Activated T-cell treated with anti-CD3 and anti-CD28 coated beads for 48 hours (primary cell): ENCODE measurements at regions not wholly inside any gene's neighbourhood (a gene's known extent, or its start where the extent isn't known, plus 50 kb on each side); places are given as distances from the start of the nearest gene placed in this dataset.

Experiments used
- DNase-seq: peaks from one replicate; pipeline ENCODE4 v3.0.0-alpha.2; 2020; ENCODE audit warnings: low read depth

DNA sequence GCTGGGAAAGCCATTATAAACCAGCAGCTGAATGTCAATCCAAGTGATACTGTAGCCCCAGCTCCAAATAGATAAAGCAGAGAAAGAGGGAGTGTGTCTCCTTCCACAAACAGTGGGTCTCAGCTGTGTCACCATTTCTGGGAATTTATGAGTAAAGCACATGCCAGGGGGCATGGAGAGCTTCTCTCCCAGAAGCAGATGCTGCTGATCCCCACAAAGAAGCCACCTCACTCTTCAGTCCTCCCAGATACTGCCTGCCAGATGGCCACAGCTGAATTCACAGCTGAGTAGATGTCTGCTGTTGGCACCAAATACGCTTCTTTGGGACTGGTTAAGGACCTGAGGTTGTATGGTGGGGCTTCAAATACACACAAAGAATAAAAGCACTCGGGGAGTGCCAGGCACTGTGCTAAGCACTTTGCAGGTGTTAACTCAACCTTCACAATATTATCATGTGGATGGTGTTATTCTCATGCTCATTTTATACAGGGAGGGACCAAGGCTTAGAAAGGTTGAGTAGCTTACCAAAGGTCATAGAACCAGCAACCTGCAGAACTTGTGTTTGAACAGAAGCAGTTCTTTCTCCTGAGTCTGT lies 298.3 kb downstream of the CDH11 start:
- DNase-seq = no peak

DNA sequence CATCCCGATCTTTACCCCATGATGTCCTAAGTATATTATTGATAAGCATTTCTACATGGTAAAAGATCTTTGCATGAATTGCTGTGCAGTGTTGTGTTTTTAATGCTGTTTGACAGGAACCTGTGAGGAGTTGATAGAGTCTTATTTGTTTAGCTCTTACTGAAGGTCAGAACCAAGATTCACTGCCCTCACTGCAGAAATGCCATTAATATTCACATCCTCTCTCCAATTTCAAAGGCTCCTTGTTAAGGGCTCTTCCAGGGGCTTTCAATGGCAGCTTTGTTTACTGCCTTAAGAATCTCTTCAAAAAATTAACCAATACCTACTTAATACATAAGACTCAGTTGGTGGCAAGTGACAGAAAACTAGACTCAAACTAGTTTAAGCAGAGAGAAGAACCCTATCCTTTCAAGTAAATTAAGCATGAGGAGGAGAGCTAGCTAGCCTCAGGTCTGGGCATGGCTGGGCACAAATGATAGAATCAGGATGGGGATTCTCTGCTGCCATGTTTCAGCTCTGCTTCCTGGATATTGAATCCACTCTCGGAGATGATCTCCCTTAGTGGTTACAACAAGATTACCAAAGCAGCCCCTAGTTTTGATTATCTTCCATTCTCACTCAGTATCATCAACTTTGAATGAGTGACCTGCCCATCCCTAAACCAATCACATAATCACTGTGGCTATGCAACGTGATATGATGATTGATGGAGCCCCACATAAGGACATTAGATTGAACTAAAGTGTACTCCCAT lies 311.8 kb downstream of the CDH11 start:
- no peak for DNase-seq

DNA sequence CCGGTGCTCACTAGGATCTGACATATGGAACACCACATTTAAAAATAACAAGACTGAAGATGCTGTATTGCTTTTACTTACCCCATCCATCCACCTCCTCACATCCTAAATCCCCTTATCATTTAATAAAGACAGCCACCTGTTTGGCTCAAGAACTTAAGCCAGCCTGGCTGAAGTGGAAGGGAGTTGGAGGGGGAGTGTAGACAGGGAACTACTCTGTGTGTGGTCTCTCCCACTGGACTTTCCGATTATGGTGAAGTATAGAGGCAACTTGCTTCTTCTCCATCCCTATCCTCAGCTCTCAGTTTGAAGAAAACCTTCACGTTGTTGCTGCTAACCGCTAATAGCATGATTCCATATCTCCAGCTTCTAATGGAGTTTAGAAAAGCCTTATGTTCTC lies 313.4 kb downstream of the CDH11 start:
- DNase-seq = no peak

DNA sequence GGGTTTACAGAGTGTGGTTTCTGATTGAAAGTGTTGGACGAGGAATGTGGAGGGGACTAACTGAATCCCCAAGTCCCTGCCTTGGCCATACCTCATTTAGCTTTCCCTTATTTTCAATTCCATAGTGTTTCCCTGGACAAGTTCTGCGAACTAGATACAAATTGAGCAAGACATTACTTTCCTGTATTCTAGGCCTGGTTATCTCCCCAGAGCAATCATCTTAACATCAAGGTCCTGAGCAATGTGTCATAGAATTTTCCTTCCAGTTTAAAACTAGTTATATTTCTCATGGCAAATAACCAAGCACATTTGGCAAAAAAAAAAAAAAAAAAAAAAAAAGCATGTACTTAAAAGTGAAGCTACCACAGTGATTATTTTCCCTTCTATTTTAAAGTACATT lies 330.1 kb downstream of the CDH11 start:
- DNase-seq = no peak

DNA sequence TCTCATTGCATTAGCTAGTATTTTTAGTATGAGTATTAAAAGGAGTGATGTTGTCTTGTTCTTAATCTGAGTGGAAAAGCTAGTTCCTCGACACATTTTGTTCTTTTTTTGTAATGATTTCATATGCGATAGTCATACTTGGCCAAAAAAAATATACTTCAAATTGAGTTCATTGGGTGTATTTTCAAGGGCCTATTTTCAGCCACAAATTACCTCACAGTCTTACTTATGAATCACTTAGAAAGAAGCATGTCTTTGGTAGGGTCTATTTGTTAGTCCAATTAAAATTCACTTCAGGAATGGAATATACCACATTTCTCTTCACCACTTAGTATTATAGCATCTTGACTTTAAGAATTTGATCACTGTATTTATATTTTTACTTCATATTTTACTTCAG lies 337.2 kb downstream of the CDH11 start:
- no peak for DNase-seq

DNA sequence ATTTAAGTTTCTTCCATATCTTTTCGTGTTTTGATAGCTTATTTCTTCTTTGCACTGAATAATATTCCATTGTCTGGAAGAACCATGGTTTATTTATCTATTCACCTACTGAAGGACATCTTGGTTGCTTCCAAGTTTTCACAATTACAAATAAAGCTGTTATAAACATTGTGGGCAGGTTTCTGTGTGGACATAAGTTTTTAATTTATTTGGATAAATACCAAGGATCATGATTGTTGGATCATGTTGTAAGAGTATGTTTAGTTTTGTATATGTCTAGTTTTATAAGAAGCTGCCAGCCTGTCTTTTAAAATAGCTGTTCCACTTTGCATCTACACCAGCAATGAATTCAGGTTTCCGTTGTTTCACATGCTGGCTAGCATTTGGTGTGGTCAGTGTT lies 339.4 kb downstream of the CDH11 start:
- DNase-seq = no peak

DNA sequence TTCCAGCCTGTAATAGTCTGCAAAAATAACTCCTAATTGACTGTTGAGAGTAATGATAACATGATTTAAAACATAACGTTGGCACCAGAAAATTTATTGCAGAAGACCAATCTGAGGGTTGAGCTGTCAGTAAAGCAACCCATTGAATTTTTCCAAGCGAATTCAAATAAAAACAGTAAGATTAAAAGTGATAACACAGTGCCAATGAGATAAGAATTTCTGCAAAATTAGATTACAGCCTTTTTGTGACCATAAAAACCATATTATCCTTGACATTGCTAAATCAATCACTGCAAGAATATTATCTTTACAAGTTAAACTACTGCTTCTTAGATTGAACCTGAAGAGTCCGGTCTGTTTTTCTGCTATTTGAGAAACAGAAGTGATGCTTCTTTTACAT lies 341.4 kb downstream of the CDH11 start:
- no peak for DNase-seq

DNA sequence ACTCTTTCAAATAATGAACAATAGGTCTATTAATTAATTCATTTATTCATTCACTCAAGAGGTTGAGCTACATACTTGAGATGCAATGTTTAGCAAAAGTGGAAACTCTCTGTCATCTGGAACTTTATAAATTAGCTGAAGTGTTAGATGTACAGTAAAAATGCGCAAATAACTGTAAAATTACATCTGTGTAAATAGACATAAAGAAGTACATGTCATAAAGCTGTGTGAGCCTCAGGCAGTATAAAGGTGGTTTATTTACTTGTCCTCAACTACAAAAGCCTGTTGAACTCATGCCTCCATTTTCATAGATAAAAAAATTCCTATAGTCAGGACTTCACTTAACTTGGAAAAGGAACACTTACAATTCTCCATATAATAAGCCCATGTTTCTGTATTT lies 343.1 kb downstream of the CDH11 start:
- no peak for DNase-seq

DNA sequence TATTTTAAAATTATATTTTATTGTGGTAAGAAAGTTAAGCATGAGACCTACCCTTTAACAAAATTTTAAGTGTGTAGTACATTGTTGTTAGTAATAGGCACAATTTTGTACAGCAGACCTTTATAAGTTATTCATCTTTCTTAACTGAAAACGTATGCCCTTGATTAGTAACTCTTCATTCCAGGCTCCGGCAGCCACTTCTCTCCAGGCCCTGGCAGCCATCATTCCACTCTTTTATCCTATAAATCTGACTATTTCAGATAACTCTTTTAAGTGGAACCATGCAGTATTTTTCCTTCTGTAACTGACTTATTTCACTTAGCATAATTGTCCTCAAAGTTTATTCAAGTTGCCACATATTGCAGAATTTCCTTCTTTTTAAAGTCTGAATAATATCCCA lies 348.2 kb downstream of the CDH11 start:
- DNase-seq = no peak

DNA sequence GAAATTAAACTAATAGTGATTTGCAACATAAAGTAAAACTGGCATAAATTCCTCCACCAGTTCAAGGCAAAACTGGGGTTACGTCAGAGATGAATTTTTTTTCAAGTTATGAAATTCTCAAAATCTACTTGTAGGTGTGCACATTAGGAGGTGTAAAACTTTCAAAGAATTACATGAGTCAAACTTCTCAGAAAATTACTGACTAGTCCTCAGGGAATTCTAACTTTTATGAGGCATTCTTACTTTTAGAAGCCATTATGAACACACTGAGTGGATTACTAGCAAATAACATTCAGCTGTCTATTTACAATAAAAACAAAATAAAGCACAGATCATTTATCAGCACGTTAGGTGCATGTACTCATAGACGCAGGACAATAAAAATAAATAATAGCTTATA lies 348.7 kb downstream of the CDH11 start:
- no peak for DNase-seq

DNA sequence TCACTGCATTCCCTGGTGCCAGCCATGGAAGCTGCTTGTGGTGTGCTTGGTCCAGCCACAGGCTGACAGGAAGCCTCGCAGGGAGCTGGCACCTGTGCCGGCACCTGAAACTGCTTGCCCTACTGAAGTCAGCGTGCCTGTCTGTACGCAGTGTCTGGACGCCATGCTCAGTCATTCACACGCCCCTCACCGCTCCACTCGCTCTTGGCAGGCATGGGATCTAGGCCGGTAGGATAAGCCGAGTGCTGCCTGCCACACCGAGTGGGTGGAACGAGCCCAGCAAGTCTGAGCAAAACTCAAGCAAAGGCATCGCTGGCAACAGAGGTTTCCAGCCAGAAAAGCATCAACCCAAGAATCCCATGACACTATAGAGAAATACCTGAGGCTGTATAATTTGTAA lies 350.6 kb downstream of the CDH11 start:
- DNase-seq = no peak

DNA sequence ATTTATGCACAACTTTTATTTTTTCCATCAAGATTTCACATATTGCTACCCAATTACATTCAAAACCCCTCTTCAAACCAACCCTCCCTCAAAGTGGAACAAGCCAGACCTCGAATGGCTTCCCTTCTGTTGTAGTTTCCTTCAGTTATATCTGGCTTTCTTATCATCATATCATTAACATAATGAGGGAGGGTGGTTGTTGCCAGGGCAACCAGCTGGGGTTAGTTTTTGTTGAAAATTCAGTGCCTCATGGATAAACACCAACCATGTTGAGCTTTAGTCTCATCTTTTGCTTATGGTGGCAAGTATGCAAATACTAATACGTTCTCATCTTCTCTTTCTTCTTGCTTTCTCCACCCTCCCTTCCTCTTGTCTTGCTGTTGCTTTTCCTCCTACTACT lies 359.7 kb downstream of the CDH11 start:
- no peak for DNase-seq

DNA sequence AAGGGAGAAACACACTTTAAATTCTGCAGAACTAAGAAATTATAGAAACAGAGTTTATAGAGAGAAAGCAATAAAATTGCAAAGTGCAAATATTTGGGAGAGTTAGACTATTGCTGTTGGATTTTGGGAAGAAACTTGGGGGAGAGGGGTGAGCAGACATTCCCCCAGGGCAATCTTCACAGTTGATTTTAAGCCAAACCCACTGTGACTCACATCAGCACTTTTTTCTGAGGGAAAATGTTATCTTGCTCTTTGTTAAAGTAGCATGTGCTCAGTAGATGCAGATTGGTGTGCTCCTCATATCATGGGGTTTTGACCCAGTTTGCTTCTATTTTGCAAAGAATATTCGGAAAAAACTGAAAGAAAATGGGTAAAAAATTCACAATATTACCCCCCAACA lies 367.6 kb downstream of the CDH11 start:
- DNase-seq = no peak

DNA sequence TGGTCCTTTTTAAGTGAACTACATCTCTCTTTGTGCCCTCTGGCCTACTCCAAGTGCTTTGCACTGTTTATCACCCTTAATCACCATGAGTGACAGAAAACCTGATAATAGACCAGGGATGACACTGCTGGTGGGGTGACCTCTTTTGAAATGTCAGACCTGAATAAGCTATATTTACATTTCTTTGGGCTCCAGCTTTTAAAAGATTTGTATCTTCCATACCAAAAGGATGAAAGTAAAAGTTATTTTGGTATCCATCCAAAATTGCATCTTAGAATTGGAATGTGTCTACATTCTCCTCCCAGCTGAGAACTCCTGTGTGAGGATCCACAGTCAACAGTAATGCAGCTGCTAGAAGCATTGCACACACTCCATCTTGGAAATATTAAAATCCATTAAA lies 370.0 kb downstream of the CDH11 start:
- DNase-seq = no peak

DNA sequence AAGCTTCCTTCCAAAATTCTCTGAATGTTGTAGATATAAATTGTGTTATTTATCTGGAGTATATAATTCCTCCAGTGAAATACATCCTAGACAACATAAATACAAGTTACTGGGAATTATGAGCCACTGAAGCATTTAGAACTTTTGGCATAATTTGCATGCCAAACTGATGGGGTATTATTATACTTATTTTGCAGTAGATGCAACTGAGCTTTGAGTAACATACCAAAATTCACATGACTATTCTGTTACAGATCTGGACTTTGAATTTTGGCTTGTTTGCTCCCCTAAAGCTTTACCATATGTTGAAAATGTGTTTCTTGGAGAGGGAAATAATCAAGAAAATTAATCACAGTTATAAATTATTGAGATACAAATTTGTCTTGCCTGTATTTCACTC lies 372.5 kb downstream of the CDH11 start:
- no peak for DNase-seq

DNA sequence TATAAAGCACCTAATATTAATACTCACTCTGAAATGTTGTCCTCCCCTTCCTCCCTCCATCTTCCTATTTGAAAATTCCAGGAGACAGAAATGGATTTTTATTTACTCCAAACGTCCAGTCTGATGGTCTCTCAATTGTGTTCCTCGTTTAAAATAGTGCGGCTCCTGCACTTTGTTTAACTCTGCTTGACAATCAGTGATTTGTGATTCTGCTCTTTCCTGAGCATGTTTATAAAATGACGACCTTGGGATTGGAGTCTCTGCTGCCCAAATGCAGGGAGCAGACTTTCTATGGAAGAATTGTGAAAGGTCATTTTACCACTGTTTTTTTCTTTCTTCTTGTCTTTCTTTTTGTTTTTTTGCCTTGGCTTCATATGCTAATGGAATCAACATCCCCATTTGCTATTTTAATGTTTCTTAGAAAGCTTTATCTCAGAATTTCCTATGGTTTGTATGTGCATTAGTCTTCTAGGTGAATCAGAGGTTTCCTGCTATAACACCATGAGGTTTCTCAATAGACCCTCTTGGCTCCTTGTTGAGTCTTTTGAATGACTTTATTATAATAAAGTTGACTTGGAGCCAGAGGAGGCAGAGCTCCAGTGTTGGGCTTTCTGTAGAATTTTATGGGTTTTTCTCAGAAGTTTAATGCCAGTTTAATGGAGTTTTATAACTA lies 376.5 kb downstream of the CDH11 start:
- DNase-seq = no peak

DNA sequence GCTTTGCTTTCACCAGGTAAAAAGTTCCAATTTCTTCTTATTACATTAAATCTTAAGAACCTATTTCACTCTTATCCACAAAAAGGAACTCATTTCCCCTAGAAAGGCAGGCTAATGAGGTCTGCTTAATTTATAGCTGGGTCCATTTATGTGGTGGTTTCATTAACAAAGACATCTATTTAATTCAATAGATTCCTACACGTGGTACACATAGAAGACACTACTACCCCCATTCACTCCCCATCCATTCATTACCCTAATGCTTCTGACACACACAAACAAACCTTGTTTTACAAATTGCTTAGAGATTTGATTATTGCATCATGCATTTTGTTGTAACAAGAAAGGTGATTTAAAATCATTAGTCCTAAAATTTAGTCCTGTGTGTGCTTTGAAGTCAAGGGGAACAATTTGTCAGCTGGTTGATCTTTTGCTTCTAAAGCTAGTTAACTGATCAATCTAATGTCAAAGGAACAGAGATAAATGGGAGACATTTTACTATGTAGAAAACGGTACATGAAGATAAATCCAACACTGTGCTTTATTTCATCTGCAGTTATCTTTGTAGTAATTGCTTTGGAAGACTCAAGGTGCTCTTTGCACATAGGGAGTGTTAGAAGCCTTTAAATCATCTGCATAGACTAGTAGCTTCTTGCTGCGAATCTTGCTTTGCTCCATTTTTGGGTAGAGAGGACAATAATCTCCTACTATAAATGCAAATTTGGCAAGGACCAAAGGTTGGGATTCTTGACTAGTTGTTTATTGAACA lies 379.2 kb downstream of the CDH11 start:
- DNase-seq = no peak

DNA sequence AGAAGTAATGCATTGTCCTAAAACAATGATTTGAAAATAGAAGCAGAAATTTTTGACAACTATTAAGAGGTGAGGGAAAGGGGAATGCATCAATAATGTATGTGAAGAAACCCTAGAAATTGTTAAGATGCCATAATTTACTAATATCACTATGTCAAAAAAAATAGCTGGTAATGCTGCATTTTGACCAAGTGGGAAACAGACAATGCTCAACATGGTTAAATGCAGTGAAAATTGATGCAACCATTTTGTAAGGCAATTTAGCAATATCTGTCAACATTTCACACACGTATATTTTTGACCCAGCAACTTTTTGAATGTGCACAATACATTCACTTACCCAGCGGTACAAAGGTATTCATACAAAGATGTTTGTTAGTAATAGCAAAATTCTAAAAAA lies 381.6 kb downstream of the CDH11 start:
- DNase-seq = no peak

DNA sequence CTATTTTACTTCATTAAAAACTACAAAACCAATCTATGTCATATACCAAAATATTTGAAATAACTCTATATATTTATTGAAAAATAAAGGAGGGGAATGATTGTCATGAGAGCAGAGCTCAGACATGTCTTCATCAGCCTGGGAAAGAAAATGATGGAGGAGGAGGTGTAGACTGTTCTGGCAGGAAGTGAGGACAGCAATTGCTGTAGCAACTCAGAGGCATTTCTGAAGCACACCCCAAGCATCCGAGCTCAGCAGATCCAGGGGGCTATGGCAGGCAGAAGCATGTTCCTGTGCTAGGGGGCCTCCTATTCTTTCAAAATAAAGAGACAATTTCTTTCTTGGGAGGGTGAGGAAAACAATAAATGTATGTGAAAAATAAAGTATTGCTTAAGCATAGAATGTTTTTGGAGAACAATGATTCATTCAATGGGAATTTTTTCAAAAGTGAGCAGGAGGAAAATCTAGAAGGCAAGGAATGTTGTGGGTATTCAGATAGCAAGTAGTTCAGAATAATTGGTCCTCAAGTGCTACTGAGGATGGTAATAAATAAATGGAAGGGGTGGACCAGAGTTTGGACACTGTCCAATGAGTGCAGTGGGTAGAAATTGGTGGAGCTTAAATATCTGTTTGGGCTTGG lies 383.4 kb downstream of the CDH11 start:
- no peak for DNase-seq

DNA sequence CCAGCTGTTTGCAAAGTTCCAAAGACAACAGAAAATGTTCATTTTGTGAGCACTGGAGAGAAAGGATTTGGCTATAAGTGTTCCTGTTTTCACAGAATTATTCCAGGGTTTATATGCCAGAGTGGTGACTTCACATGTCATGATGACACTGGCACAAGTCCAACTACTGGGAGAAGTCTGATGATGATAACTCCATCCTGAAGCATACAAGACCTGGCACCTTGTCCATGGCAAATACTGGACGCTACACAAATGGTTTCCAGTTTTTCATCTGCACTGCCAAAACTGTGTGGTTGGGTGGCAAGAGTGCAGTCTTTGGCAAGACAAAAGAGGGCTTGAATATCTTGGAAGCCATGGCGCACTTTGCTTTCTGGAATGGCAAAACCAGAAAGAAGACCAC lies 385.0 kb downstream of the CDH11 start:
- DNase-seq = no peak

DNA sequence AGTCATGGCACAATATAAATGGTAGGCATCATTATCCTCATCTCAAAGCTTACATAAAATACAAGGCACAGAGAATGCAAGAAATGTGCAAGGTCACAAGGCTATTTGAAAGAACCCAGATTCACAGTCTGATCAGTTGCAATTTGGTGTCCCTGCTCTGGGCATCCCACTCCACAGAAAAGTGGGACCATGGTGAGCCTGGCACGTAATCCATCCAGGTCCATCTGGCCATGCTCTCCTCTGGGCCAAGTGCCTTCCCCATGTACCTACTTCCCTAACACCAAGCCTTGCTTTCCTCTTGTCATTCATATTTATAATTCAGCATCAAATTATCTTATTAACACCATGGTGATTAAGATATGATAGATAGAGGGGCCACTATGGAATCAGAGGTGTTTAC lies 390.0 kb downstream of the CDH11 start:
- DNase-seq = no peak

DNA sequence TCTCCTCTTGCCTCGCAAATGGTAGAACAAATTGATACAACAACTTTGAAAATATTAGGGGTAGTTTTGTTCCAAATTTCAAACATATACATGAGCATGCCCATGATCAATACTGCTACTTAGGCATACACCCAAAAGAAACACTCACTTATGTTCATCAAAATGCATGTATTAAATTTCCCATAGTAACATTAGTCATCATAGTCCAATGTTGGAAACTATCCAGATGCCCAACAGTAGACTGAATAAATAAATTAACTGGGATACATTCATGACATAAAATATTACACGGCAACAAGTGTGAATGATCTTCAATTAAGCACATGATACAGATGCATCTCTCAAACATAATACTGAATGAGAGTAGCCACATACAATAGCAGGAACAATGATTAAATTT lies 391.6 kb downstream of the CDH11 start:
- DNase-seq = no peak
